OCI-LY3 (cell line): ENCODE measurements at regions not wholly inside any gene's neighbourhood (a gene's known extent, or its start where the extent isn't known, plus 50 kb on each side); places are given as distances from the start of the nearest gene placed in this dataset.

ENCODE experiments used
- EZH2phosphoT487 ChIP-seq: fragments of 200-600 bp; shearing (Covaris generic); IDR thresholded peaks from 2 replicates; pipeline ENCODE4 v1.6.1; 2018; ENCODE audit warnings: antibody characterized with exemption, mixed run types, low read depth
- TF ChIP-seq, protein P1 (sequence below): fragments of 200-600, 300-600 bp; sonication (generic); IDR thresholded peaks from 2 replicates; pipeline ENCODE4 v1.5.1; 2014; ENCODE audit warnings: antibody characterized with exemption, low read length, low read depth

GRCh38 chr3:159171333-159171732 is 369.5 kb downstream of the MFSD1 start:
- TF ChIP-seq, protein P1, sequence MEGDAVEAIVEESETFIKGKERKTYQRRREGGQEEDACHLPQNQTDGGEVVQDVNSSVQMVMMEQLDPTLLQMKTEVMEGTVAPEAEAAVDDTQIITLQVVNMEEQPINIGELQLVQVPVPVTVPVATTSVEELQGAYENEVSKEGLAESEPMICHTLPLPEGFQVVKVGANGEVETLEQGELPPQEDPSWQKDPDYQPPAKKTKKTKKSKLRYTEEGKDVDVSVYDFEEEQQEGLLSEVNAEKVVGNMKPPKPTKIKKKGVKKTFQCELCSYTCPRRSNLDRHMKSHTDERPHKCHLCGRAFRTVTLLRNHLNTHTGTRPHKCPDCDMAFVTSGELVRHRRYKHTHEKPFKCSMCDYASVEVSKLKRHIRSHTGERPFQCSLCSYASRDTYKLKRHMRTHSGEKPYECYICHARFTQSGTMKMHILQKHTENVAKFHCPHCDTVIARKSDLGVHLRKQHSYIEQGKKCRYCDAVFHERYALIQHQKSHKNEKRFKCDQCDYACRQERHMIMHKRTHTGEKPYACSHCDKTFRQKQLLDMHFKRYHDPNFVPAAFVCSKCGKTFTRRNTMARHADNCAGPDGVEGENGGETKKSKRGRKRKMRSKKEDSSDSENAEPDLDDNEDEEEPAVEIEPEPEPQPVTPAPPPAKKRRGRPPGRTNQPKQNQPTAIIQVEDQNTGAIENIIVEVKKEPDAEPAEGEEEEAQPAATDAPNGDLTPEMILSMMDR = no peak
- no peak for TF ChIP-seq EZH2phosphoT487
